AG09309 (cell line): ENCODE measurements at regions not wholly inside any gene's neighbourhood (a gene's known extent, or its start where the extent isn't known, plus 50 kb on each side); places are given as distances from the start of the nearest gene placed in this dataset.

Experiments used
- DNase-seq: peaks from one replicate; pipeline ENCODE4 v3.0.0-alpha.2; 2010; ENCODE audit warnings: low read depth
- H3K4me3 ChIP-seq: 2 replicates; pipeline ENCODE4 v1.5.1; 2011; ENCODE audit warnings: mild to moderate bottlenecking, low read depth, low read length, moderate library complexity; ENCODE audit not compliant: control insufficient read depth
- CTCF ChIP-seq: IDR thresholded peaks from 2 replicates; pipeline ENCODE4 v1.5.1; 2011; ENCODE audit warnings: mild to moderate bottlenecking, low read depth, low read length, inconsistent platforms; ENCODE audit not compliant: insufficient read depth, control insufficient read depth; ENCODE audit errors: missing control alignments

DNA sequence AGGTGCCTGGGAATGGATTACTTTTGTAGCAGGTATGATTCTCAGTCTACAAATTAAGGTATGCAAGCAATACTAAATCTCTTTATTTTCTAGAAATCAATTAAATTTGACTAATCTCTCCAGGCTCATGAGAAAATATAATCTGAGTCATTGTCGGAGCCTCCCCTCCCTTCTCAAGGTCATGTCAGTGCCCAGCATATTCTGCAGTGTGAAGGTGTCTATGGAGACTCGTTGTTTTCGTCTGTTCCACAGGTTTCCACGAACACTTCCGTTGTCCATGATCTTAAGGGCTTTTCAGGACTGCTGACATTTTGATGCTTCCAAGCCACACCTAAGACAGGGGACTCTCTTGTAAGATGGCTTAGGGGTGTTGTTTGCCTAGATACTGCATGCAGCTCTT lies 56.6 kb upstream of the SCOC start:
- H3K4me3 ChIP-seq: no peak overlapping the region
- DNase-seq: no peak
- TF ChIP-seq CTCF: no peak

GRCh38 chr4:140315970-140316369 lies 57.5 kb upstream of the SCOC start:
- no peak for TF ChIP-seq CTCF
- no peak overlapping the region for H3K4me3 ChIP-seq
- no peak for DNase-seq

DNA sequence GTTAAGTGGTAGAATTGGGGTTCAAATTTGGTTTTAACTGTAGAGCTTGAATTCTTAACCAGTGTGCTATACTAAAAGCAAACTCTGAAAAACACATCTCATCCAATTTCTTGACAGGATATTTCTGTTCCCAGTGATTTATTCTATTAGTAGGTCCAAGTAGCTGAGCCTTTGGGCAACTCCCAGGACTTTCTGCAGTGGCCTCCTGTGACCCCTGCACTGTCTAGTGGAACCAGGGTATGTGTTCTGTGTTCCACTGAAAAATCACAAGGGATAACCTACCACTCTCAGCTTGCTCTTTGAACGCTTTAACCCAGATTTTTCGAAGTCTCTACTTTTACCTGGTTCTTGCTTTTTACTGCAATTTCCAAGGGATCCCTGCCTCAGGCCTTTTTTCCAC lies 58.0 kb upstream of the SCOC start:
- H3K4me3 ChIP-seq: no peak overlapping the region
- no peak for DNase-seq
- no peak for TF ChIP-seq CTCF

GRCh38 chr4:140315019-140315418 lies 58.4 kb upstream of the SCOC start:
- H3K4me3 ChIP-seq: no peak overlapping the region
- TF ChIP-seq CTCF: no peak
- no peak for DNase-seq

GRCh38 chr4:140312100-140312499 lies 61.3 kb upstream of the SCOC start:
- DNase-seq: no peak
- H3K4me3 ChIP-seq: no peak overlapping the region
- TF ChIP-seq CTCF: no peak

- H3K4me3 ChIP-seq: no peak overlapping the region
- no peak for DNase-seq
- TF ChIP-seq CTCF: no peak
These were observed 62.1 kb upstream of the SCOC start for GRCh38 chr4:140311257-140311835.
